AG10803 (cell line): ENCODE measurements at regions not wholly inside any gene's neighbourhood (a gene's known extent, or its start where the extent isn't known, plus 50 kb on each side); places are given as distances from the start of the nearest gene placed in this dataset.
"Not testable (repeated sequence)": the region's sequence is repeated elsewhere in the genome, so short reads cannot be mapped to it uniquely, and the experiment has no call there.

Source experiments
- DNase-seq: peaks from one replicate; pipeline ENCODE4 v3.0.0; 2010; ENCODE audit warnings: low read depth
- H3K4me3 ChIP-seq: 2 replicates; pipeline ENCODE4 v1.5.1; 2011; ENCODE audit warnings: mild to moderate bottlenecking, low read length, control low read depth
- CTCF ChIP-seq: conservative IDR thresholded peaks from 2 replicates; pipeline ENCODE4 v1.5.1; 2011; ENCODE audit warnings: mild to moderate bottlenecking, low read length, control low read depth, inconsistent platforms

DNA sequence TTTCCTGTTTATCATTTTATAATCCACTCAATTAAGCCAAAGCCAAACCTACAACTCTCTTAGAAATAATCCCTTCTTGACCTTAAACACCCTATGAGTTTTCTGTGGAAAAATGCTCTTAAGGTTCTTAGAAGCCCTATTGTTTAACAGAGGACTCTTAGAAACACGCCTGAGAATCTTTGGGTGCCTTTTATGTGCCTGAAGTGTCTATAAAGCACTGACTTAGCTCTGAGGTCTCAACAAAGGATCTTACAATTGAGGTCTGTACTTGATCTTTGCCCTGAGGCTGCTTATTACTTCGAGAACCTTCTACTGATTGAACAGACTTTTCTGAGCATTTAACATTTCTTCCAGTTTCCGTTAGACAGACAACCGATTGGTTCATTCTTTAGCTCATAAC lies 353.3 kb upstream of the SORCS1 start:
- DNase-seq, result no peak
- no peak overlapping the region for H3K4me3 ChIP-seq
- TF ChIP-seq CTCF, result no peak

GRCh38 chr10:107516349-107516748 lies 351.8 kb upstream of the SORCS1 start:
- no peak overlapping the region for H3K4me3 ChIP-seq
- no peak for DNase-seq
- no peak for TF ChIP-seq CTCF

DNA sequence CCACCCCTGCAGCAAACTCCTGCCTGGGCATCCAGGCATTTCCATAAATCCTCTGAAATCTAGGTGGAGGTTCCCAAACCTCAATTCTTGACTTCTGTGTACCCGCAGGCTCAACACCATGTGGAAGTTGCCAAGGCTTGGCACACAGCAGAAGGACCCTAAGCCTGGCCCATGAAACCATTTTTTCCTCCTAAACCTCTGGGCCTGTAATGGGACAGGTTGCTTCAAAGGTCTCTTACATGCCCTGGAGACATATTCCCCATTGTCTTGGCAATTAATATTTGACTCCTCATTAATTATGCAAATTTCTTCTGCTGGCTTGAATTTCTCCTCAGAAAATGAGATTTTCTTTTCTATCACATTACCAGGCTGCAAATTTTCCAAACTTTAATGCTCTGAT lies 339.5 kb upstream of the SORCS1 start:
- not testable (repeated sequence) for H3K4me3 ChIP-seq, DNase-seq

- no peak for DNase-seq
- no peak overlapping the region for H3K4me3 ChIP-seq
- no peak for TF ChIP-seq CTCF
Observed at GRCh38 chr10:107502229-107502985, 337.9 kb upstream of the SORCS1 start.

DNA sequence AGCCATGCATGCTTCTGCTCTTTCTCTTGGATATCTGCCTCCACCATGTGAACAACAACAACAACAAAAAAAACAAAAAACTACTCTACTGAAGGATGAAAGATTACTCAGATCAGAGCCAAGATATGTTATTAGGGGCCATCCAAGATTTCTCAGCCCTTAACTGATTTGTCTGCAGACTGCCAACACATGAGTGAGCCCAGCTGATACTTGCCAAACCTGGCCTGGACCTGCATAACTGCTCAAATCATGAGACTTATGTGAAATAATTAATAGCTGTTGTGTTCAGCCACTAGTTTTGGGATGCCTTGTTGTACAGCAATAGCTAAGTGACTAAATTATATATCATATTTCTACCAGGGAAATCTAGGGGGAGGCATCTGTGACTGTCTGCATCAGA lies 334.5 kb upstream of the SORCS1 start:
- no peak overlapping the region for H3K4me3 ChIP-seq
- no peak for TF ChIP-seq CTCF
- no peak for DNase-seq

- no peak for TF ChIP-seq CTCF
- H3K4me3 ChIP-seq, result no peak overlapping the region
- no peak for DNase-seq
Observed at GRCh38 chr10:107497024-107497423, 332.5 kb upstream of the SORCS1 start.

DNA sequence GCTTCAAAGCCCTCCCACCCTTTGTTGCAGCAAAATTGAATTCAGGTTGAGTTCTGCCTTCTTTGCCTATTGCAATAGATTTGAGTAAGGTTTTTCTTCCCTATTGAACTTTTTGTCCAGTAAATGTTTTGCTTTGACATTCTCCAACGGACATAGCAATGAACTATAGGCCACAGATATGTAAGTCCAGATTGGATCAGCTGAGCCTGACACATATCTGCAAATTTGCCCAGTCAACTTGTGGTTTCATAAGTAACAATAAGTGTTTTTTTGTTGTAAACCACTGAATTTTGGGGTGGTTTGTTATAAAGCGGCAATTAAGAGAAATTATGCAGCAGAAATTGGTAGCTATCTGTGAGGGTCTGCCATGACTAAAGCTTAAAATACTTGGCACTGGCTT lies 332.1 kb upstream of the SORCS1 start:
- peak; percentile 11 for DNase-seq
- no peak for TF ChIP-seq CTCF
- no peak overlapping the region for H3K4me3 ChIP-seq

- no peak for DNase-seq
- H3K4me3 ChIP-seq, result no peak overlapping the region
- no peak for TF ChIP-seq CTCF
Observed at GRCh38 chr10:107492389-107492788, 327.9 kb upstream of the SORCS1 start.
